ENCODE measurements at regions not wholly inside any gene's neighbourhood (a gene's known extent, or its start where the extent isn't known, plus 50 kb on each side); places are given as distances from the start of the nearest gene placed in this dataset.

DNA sequence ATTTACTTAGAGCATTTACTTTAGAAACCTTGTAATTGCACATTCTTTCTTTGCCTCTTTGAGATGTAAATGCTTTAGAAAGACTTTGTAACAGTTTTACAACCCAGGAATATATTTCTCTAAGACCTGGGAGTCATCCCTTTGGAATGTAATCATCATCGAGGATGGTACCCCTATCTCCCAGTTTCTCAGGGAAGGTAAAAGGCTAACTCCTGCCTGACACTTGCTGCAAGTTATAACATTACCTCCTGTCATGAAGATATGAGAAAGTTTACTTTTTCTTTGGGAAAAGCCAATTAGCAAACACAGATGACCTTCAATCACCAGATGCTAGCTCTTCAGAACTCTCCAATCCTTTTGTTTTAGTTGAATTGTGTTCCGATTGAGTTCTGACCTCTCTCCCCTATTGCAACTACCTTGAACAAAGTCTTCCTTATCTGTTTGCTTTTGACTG, 420.3 kb upstream of the FSIP2 start:
- no peak for TF ChIP-seq CTCF (IDR thresholded peaks at IDR 0.05)
- no peak for TF ChIP-seq ZFX (IDR thresholded peaks at IDR 0.05; ENCODE audit: borderline replicate concordance)

All from 22Rv1 (cell line).